HG02571 (cell line): ENCODE measurements at regions not wholly inside any gene's neighbourhood (a gene's known extent, or its start where the extent isn't known, plus 50 kb on each side); places are given as distances from the start of the nearest gene placed in this dataset.
"Not testable (repeated sequence)": the region's sequence is repeated elsewhere in the genome, so short reads cannot be mapped to it uniquely, and the experiment has no call there.

ENCODE experiments used
- ATAC-seq: cut with Tn5 transposase; IDR thresholded peaks from one replicate; pipeline ENCODE4 v1.9.1; 2021; ENCODE audit warnings: mild to moderate bottlenecking, moderate library complexity; ENCODE audit not compliant: unreplicated experiment

GRCh38 chr17:64730023-64730422 is 67.9 kb upstream of the SMURF2 start:
- ATAC-seq = not testable (repeated sequence)

- ATAC-seq = no peak
Observed at GRCh38 chr17:64729201-64729600, 67.1 kb upstream of the SMURF2 start.

GRCh38 chr17:64728041-64728695 is 66.1 kb upstream of the SMURF2 start:
- ATAC-seq = no peak

- ATAC-seq = not testable (repeated sequence)
Observed at GRCh38 chr17:64726025-64726424, 63.9 kb upstream of the SMURF2 start.

- not testable (repeated sequence) for ATAC-seq
Observed at GRCh38 chr17:64724246-64724645, 62.1 kb upstream of the SMURF2 start.

DNA sequence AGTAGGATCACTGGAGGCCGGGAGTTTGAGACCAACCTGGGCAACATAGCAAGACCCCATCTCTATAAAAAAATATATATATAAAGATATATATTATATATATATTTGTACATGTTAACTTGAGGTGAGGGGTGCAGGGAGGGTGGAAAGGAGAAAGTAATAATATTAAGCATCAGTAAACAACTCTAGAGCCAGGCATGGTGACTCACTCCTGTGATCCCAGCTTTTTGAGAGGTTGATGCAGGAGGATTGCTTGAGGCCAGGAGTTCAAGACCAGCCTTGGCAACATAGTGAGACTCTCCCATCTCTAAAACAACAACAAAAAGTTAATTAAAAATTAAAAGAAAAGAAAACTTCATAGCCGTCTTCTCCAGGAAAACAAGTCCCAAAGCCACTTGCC is 61.7 kb upstream of the SMURF2 start:
- no peak for ATAC-seq

DNA sequence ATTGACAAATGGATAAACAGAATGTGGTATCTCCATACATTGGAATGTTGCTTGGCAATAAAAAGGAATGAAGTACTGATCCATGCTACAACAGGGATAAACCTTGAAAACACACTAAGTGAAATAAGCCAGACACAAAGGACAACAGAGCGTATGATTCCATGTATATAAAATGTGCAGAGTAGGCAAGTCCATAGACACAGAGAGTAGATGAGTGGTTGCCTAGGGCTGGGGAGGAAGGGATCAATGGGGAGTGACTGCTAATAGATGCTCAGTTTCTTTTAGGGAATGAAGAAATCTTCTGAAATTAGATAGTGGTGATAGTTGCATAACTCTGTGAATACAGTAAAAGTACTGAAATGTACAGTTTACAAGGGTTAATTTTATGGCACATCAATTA is 59.4 kb upstream of the SMURF2 start:
- not testable (repeated sequence) for ATAC-seq

GRCh38 chr17:64720253-64720652 is 58.1 kb upstream of the SMURF2 start:
- not testable (repeated sequence) for ATAC-seq

DNA sequence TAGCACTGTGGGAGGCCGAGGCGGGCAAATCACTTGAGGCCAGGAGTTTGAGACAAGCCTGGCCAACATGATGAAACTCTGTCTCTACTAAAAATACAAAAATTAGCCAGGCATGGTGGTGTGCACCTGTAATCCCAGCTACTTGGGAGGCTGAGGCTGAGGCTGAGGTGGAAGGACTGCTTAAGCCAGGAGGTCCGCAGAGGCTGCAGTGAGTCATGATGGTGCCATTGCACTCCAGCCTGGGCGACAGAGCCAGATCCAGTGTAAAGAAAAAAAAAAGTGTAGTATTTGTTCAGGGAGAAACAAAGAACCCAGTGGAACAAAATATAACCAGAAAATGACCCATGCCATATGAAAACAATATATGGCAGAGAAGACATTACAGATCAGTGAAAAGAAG is 57.4 kb upstream of the SMURF2 start:
- not testable (repeated sequence) for ATAC-seq

GRCh38 chr17:64718816-64719215 is 56.7 kb upstream of the SMURF2 start:
- not testable (repeated sequence) for ATAC-seq

DNA sequence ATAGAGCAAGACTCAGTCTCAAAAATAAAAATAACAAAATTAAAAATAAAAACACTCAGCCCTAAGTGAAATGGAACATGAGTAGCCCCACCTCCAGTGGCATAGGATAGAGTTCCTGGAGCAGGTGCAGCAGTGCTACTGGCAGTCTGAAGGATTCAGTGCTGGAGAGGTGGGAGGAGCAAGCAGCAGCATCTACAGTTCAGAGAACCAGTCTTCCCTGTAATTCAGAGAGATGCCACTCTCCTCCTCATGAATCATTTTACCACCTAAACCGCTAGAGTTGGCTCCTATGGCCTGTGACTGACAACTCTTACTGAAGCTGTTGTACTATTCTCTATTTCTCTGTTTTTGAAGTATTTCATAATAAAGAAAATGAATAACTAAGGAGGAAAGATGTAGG is 56.0 kb upstream of the SMURF2 start:
- no peak for ATAC-seq

DNA sequence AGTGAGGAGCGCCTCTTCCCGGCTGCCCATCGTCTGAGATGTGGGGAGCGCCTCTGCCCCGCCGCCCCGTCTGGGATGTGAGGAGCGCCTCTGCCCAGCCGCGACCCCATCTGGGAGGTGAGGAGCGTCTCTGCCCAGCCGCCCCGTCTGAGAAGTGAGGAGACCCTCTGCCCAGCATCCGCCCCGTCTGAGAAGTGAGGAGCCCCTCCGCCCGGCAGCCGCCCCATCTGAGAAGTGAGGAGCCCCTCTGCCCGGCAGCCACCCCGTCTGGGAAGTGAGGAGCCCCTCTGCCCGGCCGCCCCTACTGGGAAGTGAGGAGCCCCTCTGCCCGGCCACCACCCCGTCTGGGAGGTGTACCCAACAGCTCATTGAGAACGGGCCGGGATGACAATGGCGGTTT is 54.4 kb upstream of the SMURF2 start:
- not testable (repeated sequence) for ATAC-seq

DNA sequence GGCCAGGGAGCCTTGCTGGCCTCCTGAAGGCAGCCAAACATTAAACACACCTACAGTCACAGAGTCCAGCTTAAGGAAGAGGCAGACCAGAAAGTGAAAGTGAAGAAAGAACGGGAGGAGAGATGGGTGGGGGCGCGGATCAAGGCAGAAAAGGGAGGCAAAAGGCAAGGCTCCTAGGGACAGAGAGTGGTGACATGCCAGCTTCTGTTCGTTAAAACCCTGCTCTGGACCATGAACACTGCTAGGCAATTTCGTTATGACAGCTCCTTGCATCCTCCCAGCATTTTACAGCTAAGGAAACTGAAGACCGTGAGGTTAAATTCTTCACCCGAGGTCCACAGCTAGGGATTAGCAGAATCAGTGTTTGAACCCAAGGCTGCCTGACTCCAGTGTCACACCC is 51.7 kb upstream of the SMURF2 start:
- not testable (repeated sequence) for ATAC-seq

DNA sequence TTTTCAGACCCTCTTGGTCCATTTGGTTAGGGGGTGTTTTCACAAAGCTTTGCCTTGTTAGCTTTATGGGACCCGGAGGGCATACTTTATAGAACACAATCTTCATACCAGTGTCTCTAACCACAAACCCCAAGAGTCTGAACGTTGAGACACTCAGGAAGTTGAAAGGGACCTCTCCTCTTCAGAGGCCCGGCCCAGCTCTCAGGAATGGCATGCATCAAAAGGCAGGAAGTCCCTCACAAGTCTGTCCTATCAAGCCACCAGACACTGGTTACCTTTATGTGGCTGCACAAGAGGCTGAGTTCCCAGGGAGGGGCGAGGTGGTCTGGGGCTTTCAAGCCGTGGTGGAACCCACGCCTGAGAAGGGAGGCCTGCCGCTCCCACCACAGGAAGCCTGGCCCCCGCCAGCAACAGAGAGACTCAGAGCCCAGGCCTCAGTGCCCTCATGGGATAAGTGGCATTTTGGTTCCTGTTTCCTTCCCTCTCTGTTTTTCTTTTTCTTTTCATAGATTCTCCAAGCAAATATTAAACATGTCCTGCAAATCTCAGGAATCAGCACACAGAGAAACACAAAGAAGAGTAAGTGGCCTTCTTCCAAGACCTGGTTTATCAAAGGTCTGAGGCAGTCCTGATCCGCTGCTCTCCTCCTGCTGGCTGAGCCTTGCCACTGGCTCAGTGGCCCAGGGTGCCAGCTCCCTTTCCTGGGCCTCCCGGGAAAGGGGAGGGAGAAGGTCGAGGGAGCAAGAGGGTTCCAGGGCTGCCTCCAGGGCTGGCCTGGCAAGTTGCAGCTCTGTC is 50.6 kb upstream of the SMURF2 start:
- not testable (repeated sequence) for ATAC-seq
